H9 (cell line): ENCODE measurements at regions not wholly inside any gene's neighbourhood (a gene's known extent, or its start where the extent isn't known, plus 50 kb on each side); places are given as distances from the start of the nearest gene placed in this dataset.

Experiments
- DNase-seq: peaks from one replicate; pipeline ENCODE4 v3.0.0-alpha.2; 2017
- H2AFZ ChIP-seq: one replicate; pipeline ENCODE4 v1.6.1; 2013; ENCODE audit warnings: mild to moderate bottlenecking, low read length, control low read depth, moderate library complexity
- H2AK5ac ChIP-seq: 2 replicates; pipeline ENCODE4 v1.6.1; 2013; ENCODE audit warnings: low read length, control low read depth, mixed read lengths; ENCODE audit not compliant: insufficient read length
- H2BK120ac ChIP-seq: one replicate; pipeline ENCODE4 v1.6.1; 2013; ENCODE audit warnings: low read depth, mild to moderate bottlenecking, low read length, control low read depth, inconsistent platforms; ENCODE audit not compliant: poor library complexity, severe bottlenecking
- H2BK12ac ChIP-seq: 2 replicates; pipeline ENCODE4 v1.6.1; 2013; ENCODE audit warnings: low read length, control low read depth, mixed read lengths, low read depth; ENCODE audit not compliant: insufficient read length
- H2BK15ac ChIP-seq: 2 replicates; pipeline ENCODE4 v1.6.1; 2013; ENCODE audit warnings: low read depth, low read length, control low read depth
- H2BK20ac ChIP-seq: one replicate; pipeline ENCODE4 v1.6.1; 2013; ENCODE audit warnings: low read depth, mild to moderate bottlenecking, low read length, control low read depth, inconsistent platforms; ENCODE audit not compliant: poor library complexity, severe bottlenecking
- H2BK5ac ChIP-seq: 2 replicates; pipeline ENCODE4 v1.6.1; 2013; ENCODE audit warnings: low read length, control low read depth, mixed read lengths; ENCODE audit not compliant: insufficient read length
- H3K14ac ChIP-seq: 2 replicates; pipeline ENCODE4 v1.6.1; 2013; ENCODE audit warnings: low read length, control low read depth; ENCODE audit not compliant: insufficient read depth
- H3K18ac ChIP-seq: 2 replicates; pipeline ENCODE4 v1.6.1; 2013; ENCODE audit warnings: low read depth, mild to moderate bottlenecking, mixed read lengths, low read length, control low read depth; ENCODE audit not compliant: insufficient read length
- H3K23ac ChIP-seq: 2 replicates; pipeline ENCODE4 v1.6.1; 2013; ENCODE audit warnings: low read length, control low read depth, mixed read lengths, low read depth; ENCODE audit not compliant: insufficient read length
- H3K23me2 ChIP-seq: 2 replicates; pipeline ENCODE4 v1.6.1; 2013; ENCODE audit warnings: low read depth, mild to moderate bottlenecking, mixed read lengths, low read length, control low read depth; ENCODE audit not compliant: insufficient read length, poor library complexity, severe bottlenecking
- H3K27ac ChIP-seq: 2 replicates; pipeline ENCODE4 v1.5.1; 2013; ENCODE audit warnings: low read length, control low read depth, mixed read lengths, low read depth; ENCODE audit not compliant: insufficient read length
- H3K27me3 ChIP-seq: 2 replicates; pipeline ENCODE4 v1.6.1; 2013; ENCODE audit warnings: low read length, control low read depth, inconsistent platforms; ENCODE audit not compliant: insufficient read depth
- H3K4ac ChIP-seq: 2 replicates; pipeline ENCODE4 v1.6.1; 2013; ENCODE audit warnings: low read depth, mild to moderate bottlenecking, control low read depth, inconsistent platforms, low read length, moderate library complexity
- H3K4me1 ChIP-seq: 2 replicates; pipeline ENCODE4 v1.6.1; 2013; ENCODE audit warnings: low read length, control low read depth, inconsistent platforms; ENCODE audit not compliant: insufficient read depth
- H3K4me2 ChIP-seq: 2 replicates; pipeline ENCODE4 v1.6.1; 2013; ENCODE audit warnings: low read length, control low read depth, mixed read lengths; ENCODE audit not compliant: insufficient read length, insufficient read depth
- H3K56ac ChIP-seq: 2 replicates; pipeline ENCODE4 v1.6.1; 2013; ENCODE audit warnings: low read depth, mild to moderate bottlenecking, mixed read lengths, low read length, control low read depth; ENCODE audit not compliant: insufficient read length
- H3K79me1 ChIP-seq: 2 replicates; pipeline ENCODE4 v1.6.1; 2013; ENCODE audit warnings: low read depth, mild to moderate bottlenecking, moderate library complexity, low read length, control low read depth, inconsistent platforms; ENCODE audit not compliant: insufficient read depth, poor library complexity, severe bottlenecking
- H3K79me2 ChIP-seq: 2 replicates; pipeline ENCODE4 v1.6.1; 2013; ENCODE audit warnings: low read length, control low read depth, inconsistent platforms; ENCODE audit not compliant: insufficient read depth
- H3K9ac ChIP-seq: 2 replicates; pipeline ENCODE4 v1.6.1; 2013; ENCODE audit warnings: low read length, control low read depth, mixed read lengths; ENCODE audit not compliant: insufficient read length; ENCODE audit errors: extremely low read depth
- H3K9me3 ChIP-seq: one replicate; pipeline ENCODE4 v1.6.1; 2013; ENCODE audit warnings: low read depth, low read length, inconsistent platforms; ENCODE audit not compliant: control insufficient read depth
- H3T11ph ChIP-seq: one replicate; pipeline ENCODE4 v1.6.1; 2013; ENCODE audit warnings: mild to moderate bottlenecking, low read length, control low read depth, inconsistent platforms
- H4K20me1 ChIP-seq: one replicate; pipeline ENCODE4 v1.6.1; 2013; ENCODE audit not compliant: control insufficient read depth, insufficient read length, insufficient read depth
- H4K5ac ChIP-seq: 2 replicates; pipeline ENCODE4 v1.6.1; 2013; ENCODE audit warnings: low read depth, mild to moderate bottlenecking, mixed read lengths, low read length, control low read depth; ENCODE audit not compliant: insufficient read length
- H4K8ac ChIP-seq: replicated peaks from 2 replicates; pipeline ENCODE4 v1.6.1; 2013; ENCODE audit warnings: low read length, control low read depth, mixed read lengths, low read depth; ENCODE audit not compliant: insufficient read length
- H4K91ac ChIP-seq: 2 replicates; pipeline ENCODE4 v1.6.1; 2013; ENCODE audit warnings: low read depth, mild to moderate bottlenecking, moderate library complexity, mixed read lengths, low read length, control low read depth; ENCODE audit not compliant: insufficient read length
- H3K27ac Mint-ChIP-seq, 3 experiments: 2 replicates in 2 of 3; 3 replicates in 1 of 3; pipeline ENCODE4 v1.8.0; 2020 to 2021; ENCODE audit warnings: mixed read lengths in 3 of 3, mild to moderate bottlenecking in 1 of 3, moderate library complexity in 1 of 3
- H3K27me3 Mint-ChIP-seq: 2 replicates; pipeline ENCODE4 v1.8.0; 2021; ENCODE audit warnings: low read depth, mild to moderate bottlenecking, moderate library complexity, mixed read lengths
- H3K36me3 Mint-ChIP-seq, 3 experiments: 2 replicates in 2 of 3; 3 replicates in 1 of 3; pipeline ENCODE4 v1.8.0; 2020 to 2021; ENCODE audit warnings: low read depth in 3 of 3, mixed read lengths in 3 of 3; ENCODE audit not compliant: insufficient read depth in 1 of 3
- H3K4me1 Mint-ChIP-seq, 2 experiments: 2 replicates each; pipeline ENCODE4 v1.8.0; 2020; ENCODE audit warnings: mixed read lengths in 2 of 2
- H3K4me3 Mint-ChIP-seq, 2 experiments: 2 replicates in 1 of 2; 3 replicates in 1 of 2; pipeline ENCODE4 v1.8.0; 2020 to 2021; ENCODE audit warnings: mild to moderate bottlenecking in 2 of 2, mixed read lengths in 2 of 2, moderate library complexity in 1 of 2
- H3K9me3 Mint-ChIP-seq, 2 experiments: 2 replicates in 1 of 2; 3 replicates in 1 of 2; pipeline ENCODE4 v1.8.0; 2020; ENCODE audit warnings: mild to moderate bottlenecking in 2 of 2, mixed read lengths in 2 of 2, moderate library complexity in 1 of 2
- WGBS: extraction: QIAGEN DNeasy Blood & Tissue Kit; methylation state at CpG from one replicate; pipeline ENCODE4 v1.1.7; 2013; ENCODE audit warnings: missing lambda C conversion rate, low lambda C conversion rate, mixed read lengths; ENCODE audit not compliant: insufficient read length; ENCODE audit errors: extremely low coverage; 5-methylcytosine and 5-hydroxymethylcytosine counted together
- TF ChIP-seq, protein P1 (sequence below): fragments of 200-600 bp; sonication (generic); conservative IDR thresholded peaks from 3 replicates; pipeline ENCODE4 v1.8.0; 2021; ENCODE audit warnings: antibody characterized with exemption, mild to moderate bottlenecking

DNA sequence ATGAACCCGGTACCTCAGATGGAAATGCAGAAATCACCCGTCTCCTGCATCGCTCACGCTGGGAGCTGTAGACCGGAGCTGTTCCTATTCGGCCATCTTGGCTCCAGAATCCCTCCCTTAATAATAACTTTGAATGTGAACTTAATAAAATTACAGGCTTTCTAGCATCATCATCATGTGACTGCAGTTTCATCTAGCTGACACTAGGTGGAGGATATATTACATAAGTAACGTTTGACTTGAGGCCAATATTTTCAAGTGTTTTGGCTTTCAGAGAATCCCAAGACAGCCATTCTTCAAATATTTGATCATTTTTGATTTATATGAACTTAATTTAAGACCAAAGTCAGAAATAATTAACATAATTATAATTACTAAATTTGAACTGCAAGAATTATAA is 474.9 kb upstream of the CDH10 start:
- Mint-ChIP-seq H3K27me3 (no peaks in the 10 kb centered on the region), H3K27ac (peak overlapping the region in 1 of 3 experiments; percentile 44; a peak in 1 of 7 replicates)
- no CpG with 5 or more reads among the region's 7 CpGs for WGBS

More for the DNA sequence above, 474.9 kb upstream of the CDH10 start:
- Histone ChIP-seq H3K4me2 (no peak overlapping the region), H3K23me2 (no peaks in the 10 kb centered on the region), H3K9me3 (peaks cover 7% of the 10 kb centered on the region), H4K8ac (no peak overlapping the region), H4K20me1 (no peaks in the 10 kb centered on the region), H2AK5ac (no peak overlapping the region), H3K4me1 (no peaks in the 10 kb centered on the region), H3K56ac (no peak overlapping the region), H3K18ac (no peak overlapping the region), H2BK12ac (no peak overlapping the region), H2BK15ac (no peak overlapping the region), H3K79me2 (no peaks in the 10 kb centered on the region), H4K5ac (no peak overlapping the region), H3K14ac (no peak overlapping the region), H2BK20ac (no peak overlapping the region), H3K4ac (no peak overlapping the region), H2AFZ (no peak overlapping the region), H3K27me3 (no peaks in the 10 kb centered on the region), H2BK120ac (no peak overlapping the region), H2BK5ac (no peak overlapping the region), H3K23ac (no peak overlapping the region), H3K27ac (no peak overlapping the region), H3T11ph (no peak overlapping the region), H3K79me1 (no peaks in the 10 kb centered on the region), H4K91ac (no peak overlapping the region), H3K9ac (no peak overlapping the region)
- TF ChIP-seq, protein P1, sequence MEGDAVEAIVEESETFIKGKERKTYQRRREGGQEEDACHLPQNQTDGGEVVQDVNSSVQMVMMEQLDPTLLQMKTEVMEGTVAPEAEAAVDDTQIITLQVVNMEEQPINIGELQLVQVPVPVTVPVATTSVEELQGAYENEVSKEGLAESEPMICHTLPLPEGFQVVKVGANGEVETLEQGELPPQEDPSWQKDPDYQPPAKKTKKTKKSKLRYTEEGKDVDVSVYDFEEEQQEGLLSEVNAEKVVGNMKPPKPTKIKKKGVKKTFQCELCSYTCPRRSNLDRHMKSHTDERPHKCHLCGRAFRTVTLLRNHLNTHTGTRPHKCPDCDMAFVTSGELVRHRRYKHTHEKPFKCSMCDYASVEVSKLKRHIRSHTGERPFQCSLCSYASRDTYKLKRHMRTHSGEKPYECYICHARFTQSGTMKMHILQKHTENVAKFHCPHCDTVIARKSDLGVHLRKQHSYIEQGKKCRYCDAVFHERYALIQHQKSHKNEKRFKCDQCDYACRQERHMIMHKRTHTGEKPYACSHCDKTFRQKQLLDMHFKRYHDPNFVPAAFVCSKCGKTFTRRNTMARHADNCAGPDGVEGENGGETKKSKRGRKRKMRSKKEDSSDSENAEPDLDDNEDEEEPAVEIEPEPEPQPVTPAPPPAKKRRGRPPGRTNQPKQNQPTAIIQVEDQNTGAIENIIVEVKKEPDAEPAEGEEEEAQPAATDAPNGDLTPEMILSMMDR: peak; percentile 66
- H3K36me3 Mint-ChIP-seq: peaks cover 3 to 7% (median 6%) of the 10 kb centered on the region in 3 experiments; a peak in 4 of 7 replicates
- H3K4me3 Mint-ChIP-seq: peak overlapping the region in 1 of 2 experiments; percentile 21; a peak in 1 of 5 replicates
- peaks cover 9 to 11% of the 10 kb centered on the region in 2 experiments; a peak in 4 of 5 replicates for H3K9me3 Mint-ChIP-seq
- no peak for DNase-seq
- 0 out of 4 replicates have a peak, but pooled peaks cover 0 to 2% of the 10 kb centered on the region in 2 experiments for H3K4me1 Mint-ChIP-seq
